ENCODE measurements at regions not wholly inside any gene's neighbourhood (a gene's known extent, or its start where the extent isn't known, plus 50 kb on each side); places are given as distances from the start of the nearest gene placed in this dataset.

GRCh38 chr17:73799096-73799495 lies 154.9 kb upstream of the SDK2 start:
- Histone ChIP-seq H3K9me3 (no peaks in the 10 kb centered on the region), H3K27me3 (peaks cover 0 to 6% of the 10 kb centered on the region in 2 donors), H3K36me3 (no peaks in the 10 kb centered on the region), H3K27ac (no peak overlapping the region), H3K4me3 (no peak overlapping the region), H3K4me1 (no peaks in the 10 kb centered on the region)
- intact Hi-C loops (cut with DNase I; ENCODE audit: low total_unique reads) = no loop called here
- TF ChIP-seq CTCF (IDR thresholded peaks at IDR 0.05) (no peak), POLR2A (IDR thresholded peaks at IDR 0.05) (no peak)
- DNase-seq = no peak

- H3K9me3 ChIP-seq = no peaks in the 10 kb centered on the region
- intact Hi-C loops (cut with DNase I; ENCODE audit: low total_unique reads) = no loop called here
- no peaks in the 10 kb centered on the region for H3K36me3 ChIP-seq
- no peak overlapping the region for H3K27ac ChIP-seq
- TF ChIP-seq POLR2A (IDR thresholded peaks at IDR 0.05) (no peak), CTCF (IDR thresholded peaks at IDR 0.05) (no peak)
- DNase-seq = no peak
- no peak overlapping the region for H3K4me3 ChIP-seq
- H3K27me3 ChIP-seq = peaks cover 0 to 6% of the 10 kb centered on the region in 2 donors
- H3K4me1 ChIP-seq = no peaks in the 10 kb centered on the region
Measured at GRCh38 chr17:73799781-73800627, 155.8 kb upstream of the SDK2 start.

- DNase-seq = no peak
- H3K36me3 ChIP-seq = no peaks in the 10 kb centered on the region
- H3K4me3 ChIP-seq = no peak overlapping the region
- TF ChIP-seq CTCF (IDR thresholded peaks at IDR 0.05) (no peak), POLR2A (IDR thresholded peaks at IDR 0.05) (no peak)
- H3K27me3 ChIP-seq = peaks cover 0 to 6% of the 10 kb centered on the region in 2 donors
- H3K27ac ChIP-seq = no peak overlapping the region
- intact Hi-C loops (cut with DNase I; ENCODE audit: low total_unique reads) = no loop called here
- no peaks in the 10 kb centered on the region for H3K4me1 ChIP-seq
- no peaks in the 10 kb centered on the region for H3K9me3 ChIP-seq
Measured at GRCh38 chr17:73800893-73801292, 156.6 kb upstream of the SDK2 start.

- H3K27ac ChIP-seq = no peak overlapping the region
- H3K9me3 ChIP-seq = no peaks in the 10 kb centered on the region
- H3K27me3 ChIP-seq = peaks cover 0 to 6% of the 10 kb centered on the region in 2 donors
- intact Hi-C loops (cut with DNase I; ENCODE audit: low total_unique reads) = no loop called here
- H3K36me3 ChIP-seq = no peaks in the 10 kb centered on the region
- H3K4me1 ChIP-seq = no peaks in the 10 kb centered on the region
- H3K4me3 ChIP-seq = no peak overlapping the region
- TF ChIP-seq CTCF (IDR thresholded peaks at IDR 0.05) = no peak
- no peak for DNase-seq
Measured at GRCh38 chr17:73801455-73802100, 157.3 kb upstream of the SDK2 start.

- TF ChIP-seq CTCF (IDR thresholded peaks at IDR 0.05) = no peak
- no peak for TF ChIP-seq POLR2A (IDR thresholded peaks at IDR 0.05)
- Histone ChIP-seq H3K9me3 (no peaks in the 10 kb centered on the region), H3K4me1 (no peaks in the 10 kb centered on the region), H3K4me3 (no peak overlapping the region), H3K27ac (no peak overlapping the region), H3K27me3 (peaks cover 0 to 6% of the 10 kb centered on the region in 2 donors), H3K36me3 (no peaks in the 10 kb centered on the region)
- intact Hi-C loops (cut with DNase I; ENCODE audit: low total_unique reads) = no loop called here
- DNase-seq = no peak
Measured at GRCh38 chr17:73802314-73802713, 158.1 kb upstream of the SDK2 start.

All from uterus (tissue), 3 donors.